NB4 (cell line): ENCODE measurements at regions not wholly inside any gene's neighbourhood (a gene's known extent, or its start where the extent isn't known, plus 50 kb on each side); places are given as distances from the start of the nearest gene placed in this dataset.

Experiments used
- DNase-seq: peaks from one replicate; pipeline ENCODE4 v3.0.0; 2010; ENCODE audit warnings: low read depth
- H3K4me3 ChIP-seq: one replicate; pipeline ENCODE4 v1.5.1; 2011; ENCODE audit warnings: mild to moderate bottlenecking, low read depth, low read length, moderate library complexity
- CTCF ChIP-seq: IDR thresholded peaks from one replicate; pipeline ENCODE4 v1.5.1; 2012; ENCODE audit warnings: low read depth, low read length
- MYC ChIP-seq: IDR thresholded peaks from 2 replicates; pipeline ENCODE4 v1.6.1; 2011; ENCODE audit warnings: low read depth, low read length
- POLR2A ChIP-seq: IDR thresholded peaks from 2 replicates; pipeline ENCODE4 v1.6.1; 2011; ENCODE audit warnings: mild to moderate bottlenecking; ENCODE audit not compliant: insufficient read length; ENCODE audit errors: extremely low read depth
- TF ChIP-seq, protein P1 (sequence below): IDR thresholded peaks from 2 replicates; pipeline ENCODE4 v1.6.1; 2011; ENCODE audit warnings: low read depth, low read length

DNA sequence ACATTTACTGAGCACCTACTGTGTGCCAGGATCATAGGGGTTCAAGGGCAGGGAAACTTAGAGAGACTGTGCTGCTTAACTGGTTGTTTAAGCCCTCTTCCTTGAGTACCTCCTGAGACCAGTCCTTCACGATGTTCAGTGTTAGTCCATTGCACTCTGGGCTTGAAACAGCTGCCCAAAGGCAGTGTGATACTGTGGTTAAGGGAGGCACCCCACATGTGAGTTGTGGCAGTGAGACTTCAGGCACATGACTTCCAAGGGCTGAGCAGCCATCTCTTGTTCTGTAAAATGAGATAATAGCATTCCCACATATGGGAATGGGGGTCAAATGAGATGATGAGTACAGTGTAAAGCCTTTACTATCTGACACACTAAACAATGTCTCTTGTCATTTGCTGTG lies 75.1 kb downstream of the LINGO1 start:
- TF ChIP-seq, protein P1, sequence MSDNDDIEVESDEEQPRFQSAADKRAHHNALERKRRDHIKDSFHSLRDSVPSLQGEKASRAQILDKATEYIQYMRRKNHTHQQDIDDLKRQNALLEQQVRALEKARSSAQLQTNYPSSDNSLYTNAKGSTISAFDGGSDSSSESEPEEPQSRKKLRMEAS = no peak
- TF ChIP-seq CTCF (no peak), MYC (no peak), POLR2A (no peak)
- DNase-seq = no peak
- no peak overlapping the region for H3K4me3 ChIP-seq

DNA sequence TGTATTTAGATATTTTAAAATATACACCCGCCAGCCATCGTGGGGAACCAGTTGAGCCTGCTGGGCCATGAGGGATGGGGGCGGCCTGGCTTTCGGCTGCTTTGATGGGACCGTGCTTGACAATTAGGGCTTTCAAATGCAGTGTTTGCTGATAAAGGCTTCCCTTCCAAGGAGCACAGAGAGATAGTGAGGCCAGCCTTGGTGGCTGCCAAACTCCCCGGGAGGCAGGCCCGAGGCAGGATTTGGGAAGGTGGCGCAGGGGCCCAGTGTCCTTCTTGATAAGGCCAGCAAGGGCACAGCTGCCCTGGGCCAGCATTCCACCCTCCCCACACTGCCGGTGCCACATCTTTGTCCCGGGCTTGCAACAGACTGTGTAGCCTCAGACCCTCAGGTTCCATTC lies 75.6 kb downstream of the LINGO1 start:
- no peak overlapping the region for H3K4me3 ChIP-seq
- TF ChIP-seq MYC (no peak), POLR2A (no peak), CTCF (no peak)
- TF ChIP-seq, protein P1 = no peak
- DNase-seq = no peak

DNA sequence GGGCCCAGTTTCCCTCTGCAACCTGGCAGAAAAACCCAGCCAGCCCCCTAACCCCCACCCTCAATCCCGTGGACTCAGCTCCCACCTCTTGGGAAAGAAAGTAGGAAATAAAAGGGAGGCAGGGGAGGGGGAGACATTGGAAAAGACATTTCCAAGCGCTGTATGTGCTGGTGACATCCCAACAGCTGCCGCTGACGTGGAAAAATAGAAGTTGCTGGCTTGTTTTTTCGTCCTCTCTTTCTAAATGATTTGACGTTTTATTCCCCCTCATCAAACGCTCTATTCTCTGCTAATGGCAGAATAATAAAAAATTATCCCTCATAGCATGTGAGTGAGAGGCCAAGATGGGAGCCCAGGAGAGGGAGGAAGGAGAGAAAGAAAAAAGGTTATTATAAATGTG lies 76.1 kb downstream of the LINGO1 start:
- no peak for DNase-seq
- no peak overlapping the region for H3K4me3 ChIP-seq
- TF ChIP-seq POLR2A = no peak
- TF ChIP-seq CTCF = no peak
- TF ChIP-seq MYC = no peak
- TF ChIP-seq, protein P1 = no peak

GRCh38 chr15:77555232-77555631 lies 77.5 kb downstream of the LINGO1 start:
- no peak for DNase-seq
- no peak for TF ChIP-seq MYC
- TF ChIP-seq, protein P1 = no peak
- TF ChIP-seq POLR2A = no peak
- TF ChIP-seq CTCF = no peak
- no peak overlapping the region for H3K4me3 ChIP-seq

GRCh38 chr15:77554306-77555080 lies 78.2 kb downstream of the LINGO1 start:
- DNase-seq = no peak
- H3K4me3 ChIP-seq = no peak overlapping the region
- no peak for TF ChIP-seq CTCF
- TF ChIP-seq MYC = no peak
- TF ChIP-seq, protein P1 = no peak
- TF ChIP-seq POLR2A = no peak
